Fibroblast of lung (primary cell): ENCODE measurements at regions not wholly inside any gene's neighbourhood (a gene's known extent, or its start where the extent isn't known, plus 50 kb on each side); places are given as distances from the start of the nearest gene placed in this dataset.

Experiments
- DNase-seq, 2 donors: peaks; one replicate each; pipeline versions ENCODE4 v3.0.0 to v3.0.0-alpha.2; 2010; ENCODE audit warnings: low read depth in 2 of 2
- H2AFZ ChIP-seq: 2 replicates; pipeline ENCODE4 v1.5.1; 2012; ENCODE audit warnings: low read length, control low read depth, inconsistent platforms
- H3K27ac ChIP-seq: 2 replicates; pipeline ENCODE4 v1.5.1; 2011; ENCODE audit warnings: low read length, control low read depth; ENCODE audit not compliant: insufficient read depth
- H3K27me3 ChIP-seq: 2 replicates; pipeline ENCODE4 v1.5.1; 2011; ENCODE audit warnings: mild to moderate bottlenecking, low read length; ENCODE audit not compliant: control insufficient read depth, insufficient read depth
- H3K36me3 ChIP-seq: 2 replicates; pipeline ENCODE4 v1.5.1; 2011; ENCODE audit warnings: low read length; ENCODE audit not compliant: control insufficient read depth, insufficient read depth
- H3K4me1 ChIP-seq: 2 replicates; pipeline ENCODE4 v1.5.1; 2011; ENCODE audit warnings: low read length; ENCODE audit not compliant: control insufficient read depth, insufficient read depth; ENCODE audit errors: extremely low read depth
- H3K4me2 ChIP-seq: 2 replicates; pipeline ENCODE4 v1.5.1; 2011; ENCODE audit warnings: low read length, control low read depth; ENCODE audit not compliant: insufficient read depth; ENCODE audit errors: extremely low read depth
- H3K4me3 ChIP-seq, 4 experiments: fragments of 200-600 bp in 1 of 4; sonication (generic) in 1 of 4; replicated peaks in 1 of 4; 2 replicates each; pipeline ENCODE4 v1.5.1; 2011 to 2016; ENCODE audit warnings: low read length in 4 of 4, low read depth in 3 of 4, mild to moderate bottlenecking in 3 of 4, control low read depth in 2 of 4, inconsistent platforms in 1 of 4, mixed read lengths in 1 of 4; ENCODE audit not compliant: insufficient read depth in 1 of 4; ENCODE audit errors: control extremely low read depth in 1 of 4
- H3K79me2 ChIP-seq: 2 replicates; pipeline ENCODE4 v1.5.1; 2012; ENCODE audit warnings: mild to moderate bottlenecking, low read length, inconsistent platforms; ENCODE audit not compliant: control insufficient read depth, insufficient read depth
- H3K9ac ChIP-seq: 2 replicates; pipeline ENCODE4 v1.5.1; 2011; ENCODE audit warnings: mild to moderate bottlenecking, low read length, control low read depth; ENCODE audit not compliant: insufficient read depth
- H3K9me3 ChIP-seq: 2 replicates; pipeline ENCODE4 v1.5.1; 2012; ENCODE audit warnings: low read depth, low read length; ENCODE audit not compliant: control insufficient read depth, insufficient read depth
- H4K20me1 ChIP-seq: 2 replicates; pipeline ENCODE4 v1.5.1; 2011; ENCODE audit warnings: low read length; ENCODE audit not compliant: control insufficient read depth, insufficient read depth; ENCODE audit errors: extremely low read depth
- EZH2 ChIP-seq: IDR thresholded peaks from 2 replicates; pipeline ENCODE4 v1.5.1; 2012; ENCODE audit warnings: low read length, control low read depth, mild to moderate bottlenecking; ENCODE audit errors: missing control alignments
- TF ChIP-seq, protein P1 (sequence below), 2 donors: IDR thresholded peaks in 1 of 2; conservative IDR thresholded peaks in 1 of 2; 1 replicate in 1 of 2; 2 replicates in 1 of 2; pipeline ENCODE4 v1.5.1; 2011 to 2012; ENCODE audit warnings: low read length in 2 of 2, control low read depth in 1 of 2, inconsistent platforms in 1 of 2, low read depth in 1 of 2, mild to moderate bottlenecking in 1 of 2

DNA sequence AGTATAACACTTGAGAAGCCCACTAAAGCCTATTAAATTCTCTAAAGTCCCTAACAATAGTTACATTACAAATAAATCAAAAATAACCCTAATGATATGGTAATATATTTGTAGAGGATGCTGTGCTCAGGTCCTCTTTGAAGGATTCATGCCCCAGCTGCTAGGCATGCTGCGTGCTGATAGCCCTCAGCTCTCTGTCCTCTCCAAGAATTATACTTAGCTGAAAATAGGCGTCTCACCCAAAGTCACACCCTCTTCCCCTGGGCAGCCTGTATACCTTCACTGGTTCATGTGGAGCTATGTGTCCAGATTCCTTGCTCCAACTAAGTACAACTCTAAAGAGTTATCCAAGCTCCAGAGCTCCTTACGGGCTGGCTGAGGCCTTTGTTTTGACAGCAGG lies 312.5 kb upstream of the ZNF385D start:
- no peaks in the 10 kb centered on the region for H3K27me3 ChIP-seq
- no peak overlapping the region for H3K27ac ChIP-seq
- H3K36me3 ChIP-seq: no peaks in the 10 kb centered on the region
- no peak overlapping the region for H3K4me2 ChIP-seq
- DNase-seq: no peak
- H4K20me1 ChIP-seq: no peaks in the 10 kb centered on the region
- H3K9ac ChIP-seq: no peak overlapping the region
- H3K9me3 ChIP-seq: no peaks in the 10 kb centered on the region
- H2AFZ ChIP-seq: no peak overlapping the region
- H3K4me1 ChIP-seq: no peaks in the 10 kb centered on the region
- no peaks in the 10 kb centered on the region for H3K79me2 ChIP-seq
- TF ChIP-seq, protein P1, sequence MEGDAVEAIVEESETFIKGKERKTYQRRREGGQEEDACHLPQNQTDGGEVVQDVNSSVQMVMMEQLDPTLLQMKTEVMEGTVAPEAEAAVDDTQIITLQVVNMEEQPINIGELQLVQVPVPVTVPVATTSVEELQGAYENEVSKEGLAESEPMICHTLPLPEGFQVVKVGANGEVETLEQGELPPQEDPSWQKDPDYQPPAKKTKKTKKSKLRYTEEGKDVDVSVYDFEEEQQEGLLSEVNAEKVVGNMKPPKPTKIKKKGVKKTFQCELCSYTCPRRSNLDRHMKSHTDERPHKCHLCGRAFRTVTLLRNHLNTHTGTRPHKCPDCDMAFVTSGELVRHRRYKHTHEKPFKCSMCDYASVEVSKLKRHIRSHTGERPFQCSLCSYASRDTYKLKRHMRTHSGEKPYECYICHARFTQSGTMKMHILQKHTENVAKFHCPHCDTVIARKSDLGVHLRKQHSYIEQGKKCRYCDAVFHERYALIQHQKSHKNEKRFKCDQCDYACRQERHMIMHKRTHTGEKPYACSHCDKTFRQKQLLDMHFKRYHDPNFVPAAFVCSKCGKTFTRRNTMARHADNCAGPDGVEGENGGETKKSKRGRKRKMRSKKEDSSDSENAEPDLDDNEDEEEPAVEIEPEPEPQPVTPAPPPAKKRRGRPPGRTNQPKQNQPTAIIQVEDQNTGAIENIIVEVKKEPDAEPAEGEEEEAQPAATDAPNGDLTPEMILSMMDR (conservative IDR thresholded peaks at IDR 0.05 in 1 of 2, IDR thresholded peaks at IDR 0.05 in 1 of 2; ENCODE audit: low read depth in 1 of 2, low read length in 2 of 2): no peak
- TF ChIP-seq EZH2: no peak
- no peak overlapping the region for H3K4me3 ChIP-seq

DNA sequence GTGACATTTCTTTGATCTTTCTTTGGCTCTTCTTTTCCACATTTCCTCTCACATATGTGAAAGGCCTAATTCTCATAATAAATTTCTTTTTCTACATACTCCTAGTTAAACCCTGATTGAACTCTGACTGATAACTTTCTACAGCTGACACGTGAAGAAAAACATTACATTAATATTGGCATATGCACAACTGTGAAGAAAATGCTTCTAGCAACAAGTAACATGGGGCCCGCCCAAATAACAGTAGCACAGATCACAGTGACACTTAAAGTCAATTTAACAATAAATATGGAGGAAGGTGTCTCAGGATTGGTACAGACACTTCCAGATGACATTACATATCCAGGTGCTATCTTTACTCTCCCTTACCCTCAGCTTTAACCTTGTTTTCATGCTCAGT lies 317.6 kb upstream of the ZNF385D start:
- no peaks in the 10 kb centered on the region for H3K79me2 ChIP-seq
- no peaks in the 10 kb centered on the region for H3K27me3 ChIP-seq
- no peak overlapping the region for H3K9ac ChIP-seq
- H3K4me3 ChIP-seq: no peak overlapping the region
- H3K4me2 ChIP-seq: no peak overlapping the region
- no peak for TF ChIP-seq EZH2
- TF ChIP-seq, protein P1 (conservative IDR thresholded peaks at IDR 0.05 in 1 of 2, IDR thresholded peaks at IDR 0.05 in 1 of 2; ENCODE audit: low read depth in 1 of 2, low read length in 2 of 2): no peak
- DNase-seq: no peak
- no peaks in the 10 kb centered on the region for H4K20me1 ChIP-seq
- H3K36me3 ChIP-seq: no peaks in the 10 kb centered on the region
- H3K9me3 ChIP-seq: no peaks in the 10 kb centered on the region
- no peak overlapping the region for H2AFZ ChIP-seq
- no peaks in the 10 kb centered on the region for H3K4me1 ChIP-seq
- no peak overlapping the region for H3K27ac ChIP-seq

GRCh38 chr3:22088204-22088603 lies 337.2 kb upstream of the ZNF385D start:
- Histone ChIP-seq H3K9ac (no peak overlapping the region), H3K27me3 (no peaks in the 10 kb centered on the region), H2AFZ (no peak overlapping the region), H3K4me1 (no peaks in the 10 kb centered on the region), H3K4me2 (no peak overlapping the region), H4K20me1 (no peaks in the 10 kb centered on the region), H3K9me3 (no peaks in the 10 kb centered on the region), H3K4me3 (no peak overlapping the region), H3K79me2 (no peaks in the 10 kb centered on the region), H3K36me3 (no peaks in the 10 kb centered on the region), H3K27ac (no peak overlapping the region)
- TF ChIP-seq EZH2: no peak
- TF ChIP-seq, protein P1 (conservative IDR thresholded peaks at IDR 0.05 in 1 of 2, IDR thresholded peaks at IDR 0.05 in 1 of 2; ENCODE audit: low read depth in 1 of 2, low read length in 2 of 2): no peak
- no peak for DNase-seq
